ENCODE measurements at regions not wholly inside any gene's neighbourhood (a gene's known extent, or its start where the extent isn't known, plus 50 kb on each side); places are given as distances from the start of the nearest gene placed in this dataset.

- TF ChIP-seq, protein P1, sequence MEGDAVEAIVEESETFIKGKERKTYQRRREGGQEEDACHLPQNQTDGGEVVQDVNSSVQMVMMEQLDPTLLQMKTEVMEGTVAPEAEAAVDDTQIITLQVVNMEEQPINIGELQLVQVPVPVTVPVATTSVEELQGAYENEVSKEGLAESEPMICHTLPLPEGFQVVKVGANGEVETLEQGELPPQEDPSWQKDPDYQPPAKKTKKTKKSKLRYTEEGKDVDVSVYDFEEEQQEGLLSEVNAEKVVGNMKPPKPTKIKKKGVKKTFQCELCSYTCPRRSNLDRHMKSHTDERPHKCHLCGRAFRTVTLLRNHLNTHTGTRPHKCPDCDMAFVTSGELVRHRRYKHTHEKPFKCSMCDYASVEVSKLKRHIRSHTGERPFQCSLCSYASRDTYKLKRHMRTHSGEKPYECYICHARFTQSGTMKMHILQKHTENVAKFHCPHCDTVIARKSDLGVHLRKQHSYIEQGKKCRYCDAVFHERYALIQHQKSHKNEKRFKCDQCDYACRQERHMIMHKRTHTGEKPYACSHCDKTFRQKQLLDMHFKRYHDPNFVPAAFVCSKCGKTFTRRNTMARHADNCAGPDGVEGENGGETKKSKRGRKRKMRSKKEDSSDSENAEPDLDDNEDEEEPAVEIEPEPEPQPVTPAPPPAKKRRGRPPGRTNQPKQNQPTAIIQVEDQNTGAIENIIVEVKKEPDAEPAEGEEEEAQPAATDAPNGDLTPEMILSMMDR (IDR thresholded peaks at IDR 0.05) = no peak
- no peak for TF ChIP-seq POLR2A (IDR thresholded peaks at IDR 0.05)
These were observed 310.0 kb downstream of the PDHA2 start for GRCh38 chr4:96149894-96150293.
